Lung (tissue), 11 donors: ENCODE measurements at regions not wholly inside any gene's neighbourhood (a gene's known extent, or its start where the extent isn't known, plus 50 kb on each side); places are given as distances from the start of the nearest gene placed in this dataset.
A peak's percentile ranks its signal among the peaks of the same experiment; 100 is the strongest.

Source experiments
- ATAC-seq: fragments of 200-7000 bp; cut with Tn5 transposase; one replicate; pipeline ENCODE4 v1.9.1; 2020; ENCODE audit warnings: moderate number of reproducible peaks; ENCODE audit not compliant: insufficient read depth, low FRiP score
- DNase-seq, 3 donors: peaks; one replicate each; pipeline ENCODE4 v3.0.0-alpha.2; 2013 to 2017
- H3K27ac ChIP-seq, 2 donors: one replicate each; pipeline ENCODE4 v1.5.1; 2013; ENCODE audit warnings: mild to moderate bottlenecking in 2 of 2, moderate library complexity in 2 of 2, control low read depth in 1 of 2, inconsistent platforms in 1 of 2, low read depth in 1 of 2, low read length in 1 of 2
- H3K27me3 ChIP-seq, 3 donors: one replicate each; pipeline ENCODE4 v1.5.1; 2013; ENCODE audit warnings: low read length in 2 of 3; ENCODE audit not compliant: control insufficient read depth in 3 of 3, insufficient read depth in 3 of 3
- H3K36me3 ChIP-seq, 4 donors: one replicate each; pipeline ENCODE4 v1.5.1; 2013; ENCODE audit warnings: low read length in 4 of 4, mild to moderate bottlenecking in 1 of 4, moderate library complexity in 1 of 4; ENCODE audit not compliant: control insufficient read depth in 4 of 4, insufficient read depth in 4 of 4
- H3K4me1 ChIP-seq, 5 donors: one replicate each; pipeline ENCODE4 v1.5.1; 2013; ENCODE audit warnings: low read length in 5 of 5, mild to moderate bottlenecking in 2 of 5, moderate library complexity in 1 of 5; ENCODE audit not compliant: control insufficient read depth in 5 of 5, insufficient read depth in 5 of 5
- H3K4me3 ChIP-seq: one replicate; pipeline ENCODE4 v1.5.1; 2013; ENCODE audit warnings: mild to moderate bottlenecking, control low read depth, moderate library complexity
- H3K9ac ChIP-seq, 2 donors: one replicate each; pipeline ENCODE4 v1.5.1; 2013; ENCODE audit warnings: low read length in 2 of 2, control low read depth in 1 of 2; ENCODE audit not compliant: insufficient read depth in 1 of 2
- H3K9me3 ChIP-seq, 4 donors: one replicate each; pipeline ENCODE4 v1.5.1; 2013; ENCODE audit warnings: low read length in 3 of 4, mild to moderate bottlenecking in 1 of 4, moderate library complexity in 1 of 4; ENCODE audit not compliant: control insufficient read depth in 4 of 4, insufficient read depth in 3 of 4
- CTCF ChIP-seq: IDR thresholded peaks from 2 replicates; pipeline ENCODE4 v1.5.1; 2012; ENCODE audit warnings: mild to moderate bottlenecking; ENCODE audit errors: control extremely low read depth, extremely low read depth
- WGBS, 2 donors: extraction: QIAGEN DNeasy Blood & Tissue Kit; methylation state at CpG; one replicate each; pipeline ENCODE4 v1.1.7; 2013; 5-methylcytosine and 5-hydroxymethylcytosine counted together
- donor health status: control.
- donor health status: control.
- donor health status: Bipolar disorder and iron deficiency.
- donor health status: healthy.
- donor health status: DM: yes; HTN: yes; CAD: no.

DNA sequence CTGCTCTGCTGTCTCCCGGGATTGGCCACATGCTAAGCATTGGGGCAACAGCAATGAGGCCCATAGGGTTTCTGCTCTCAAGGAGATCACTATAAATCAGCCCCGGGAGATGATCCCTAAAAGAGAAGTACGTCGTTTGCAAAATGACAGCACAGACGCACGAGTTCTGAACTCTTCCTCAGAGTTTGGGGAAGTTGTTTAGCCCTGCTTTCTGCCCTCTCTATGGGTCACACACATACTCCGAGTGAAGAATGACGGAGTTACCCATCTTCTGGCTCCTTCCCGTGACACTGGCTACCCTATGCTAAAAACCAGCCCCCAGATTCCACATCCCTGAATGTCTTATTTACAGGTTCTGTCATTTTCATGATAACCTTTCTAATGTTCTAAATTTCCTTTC is 258.0 kb upstream of the PLEKHG7 start:
- WGBS, 2 donors: 43 to 79% methylated on average over 9 of the region's 9 CpGs
- no peaks in the 10 kb centered on the region for H3K36me3 ChIP-seq
- no peak overlapping the region for H3K4me3 ChIP-seq
- H3K27me3 ChIP-seq: no peaks in the 10 kb centered on the region
- H3K9ac ChIP-seq: no peak overlapping the region
- H3K4me1 ChIP-seq: peaks cover 0 to 6% (median 0%) of the 10 kb centered on the region in 5 donors
- ATAC-seq (peak; percentile 69), DNase-seq (peak in 1 of 3 donors; percentile 11)
- H3K9me3 ChIP-seq: no peaks in the 10 kb centered on the region
- peak overlapping the region in 1 of 2 donors; percentile 20 for H3K27ac ChIP-seq
- TF ChIP-seq CTCF: no peak

DNA sequence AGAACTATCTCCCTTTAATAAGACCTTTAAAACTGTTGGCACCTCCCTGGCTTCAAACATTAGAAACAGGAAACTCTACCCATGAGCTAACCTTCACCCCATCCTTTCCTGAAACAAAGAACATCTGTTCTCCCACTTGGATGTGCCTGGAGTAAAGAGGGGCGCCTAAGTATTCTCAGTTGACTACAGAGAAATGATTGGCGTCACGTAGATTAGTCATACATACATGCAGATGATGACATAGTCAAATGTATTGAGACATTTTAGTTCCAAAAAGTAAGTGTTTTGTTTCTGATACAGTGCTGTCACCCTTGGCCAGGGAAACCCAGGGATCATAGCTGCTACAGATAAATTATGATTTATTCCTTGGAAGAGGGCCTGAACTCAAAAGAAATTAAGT is 260.0 kb upstream of the PLEKHG7 start:
- WGBS, 2 donors: 77 to 81% methylated on average over 3 of the region's 3 CpGs

DNA sequence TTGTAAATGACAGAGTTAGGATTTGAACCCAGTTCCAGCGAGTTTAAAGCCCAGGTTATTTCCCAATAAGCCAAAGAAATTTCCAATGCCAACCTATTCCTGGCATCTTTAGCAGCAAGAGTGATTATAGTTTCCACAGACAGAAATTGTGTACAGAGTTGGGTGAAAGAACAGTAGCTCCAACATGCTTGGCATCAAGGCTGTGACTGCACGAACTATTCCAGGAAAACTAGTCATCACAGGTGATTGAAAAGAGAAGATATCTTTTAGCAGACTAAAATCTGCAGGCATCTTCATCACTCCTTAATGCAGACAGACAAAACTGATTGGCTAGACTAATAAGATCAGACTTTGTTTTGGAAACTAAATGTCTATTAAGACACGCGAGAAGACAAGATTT is 262.7 kb upstream of the PLEKHG7 start:
- 91 to 94% methylated on average over 4 of the region's 4 CpGs for WGBS, 2 donors
- DNase-seq: no peak

More for the DNA sequence above, 260.0 kb upstream of the PLEKHG7 start:
- Histone ChIP-seq H3K36me3 (no peaks in the 10 kb centered on the region), H3K27me3 (no peaks in the 10 kb centered on the region), H3K4me3 (no peak overlapping the region), H3K4me1 (peaks cover 0 to 8% (median 0%) of the 10 kb centered on the region in 5 donors), H3K27ac (no peak overlapping the region), H3K9ac (no peak overlapping the region), H3K9me3 (no peaks in the 10 kb centered on the region)
- DNase-seq: peak in 1 of 3 donors; percentile 15
- ATAC-seq: no peak
- no peak for TF ChIP-seq CTCF

More for the DNA sequence above, 262.7 kb upstream of the PLEKHG7 start:
- Histone ChIP-seq H3K4me3 (no peak overlapping the region), H3K36me3 (no peaks in the 10 kb centered on the region), H3K4me1 (peaks cover 0 to 8% (median 0%) of the 10 kb centered on the region in 5 donors), H3K27ac (no peak overlapping the region), H3K27me3 (no peaks in the 10 kb centered on the region), H3K9ac (no peak overlapping the region), H3K9me3 (no peaks in the 10 kb centered on the region)
- ATAC-seq: no peak
- TF ChIP-seq CTCF: no peak
